Esophagus squamous epithelium (tissue), 4 donors: ENCODE measurements at regions not wholly inside any gene's neighbourhood (a gene's known extent, or its start where the extent isn't known, plus 50 kb on each side); places are given as distances from the start of the nearest gene placed in this dataset.

ENCODE experiments used
- CTCF ChIP-seq, 6 experiments: fragments of 450-650 bp in 4 of 6; fragments of 200-600 bp in 2 of 6; sonication (generic) in 2 of 6; IDR thresholded peaks; one replicate each; pipeline ENCODE4 v1.5.1; 2016 to 2019; ENCODE audit warnings: antibody characterized with exemption in 6 of 6, mild to moderate bottlenecking in 4 of 6, moderate library complexity in 4 of 6
- POLR2A ChIP-seq, 4 donors: fragments of 450-650 bp; IDR thresholded peaks; one replicate each; pipeline ENCODE4 v1.6.1; 2017; ENCODE audit warnings: antibody characterized with exemption in 4 of 4, mild to moderate bottlenecking in 4 of 4, moderate library complexity in 3 of 4

GRCh38 chr2:176399074-176399598 is 129.9 kb downstream of the MTX2 start:
- TF ChIP-seq POLR2A (IDR thresholded peaks at IDR 0.05) (no peak), CTCF (IDR thresholded peaks at IDR 0.05) (no peak)
